NB4 (cell line): ENCODE measurements at regions not wholly inside any gene's neighbourhood (a gene's known extent, or its start where the extent isn't known, plus 50 kb on each side); places are given as distances from the start of the nearest gene placed in this dataset.

Source experiments
- MYC ChIP-seq: IDR thresholded peaks from 2 replicates; pipeline ENCODE4 v1.6.1; 2011; ENCODE audit warnings: low read depth, low read length
- POLR2A ChIP-seq: IDR thresholded peaks from 2 replicates; pipeline ENCODE4 v1.6.1; 2011; ENCODE audit warnings: mild to moderate bottlenecking; ENCODE audit not compliant: insufficient read length; ENCODE audit errors: extremely low read depth
- TF ChIP-seq, protein P1 (sequence below): IDR thresholded peaks from one replicate; pipeline ENCODE4 v1.5.1; 2012; ENCODE audit warnings: low read depth, low read length
- TF ChIP-seq, protein P2 (sequence below): IDR thresholded peaks from 2 replicates; pipeline ENCODE4 v1.6.1; 2011; ENCODE audit warnings: low read depth, low read length

DNA sequence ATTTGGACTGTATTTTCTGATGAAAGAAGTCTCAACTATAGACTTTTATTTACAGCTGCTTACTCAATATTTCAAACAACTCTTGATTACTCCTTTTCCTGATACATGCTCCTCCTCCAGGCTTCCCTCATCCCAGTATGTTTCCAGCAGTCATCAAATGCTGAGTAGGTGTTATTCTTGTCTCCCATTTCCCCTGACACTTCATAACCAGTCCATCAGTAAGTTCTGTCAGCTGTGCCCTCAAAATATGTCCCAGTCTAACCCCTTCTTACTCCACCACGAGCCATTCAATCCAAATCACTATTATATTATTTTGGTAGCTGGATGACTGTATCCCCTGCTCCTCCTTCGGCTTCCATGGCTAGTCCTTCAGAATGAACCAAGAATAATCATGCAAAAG lies 189.1 kb upstream of the DTNA start:
- TF ChIP-seq, protein P1, sequence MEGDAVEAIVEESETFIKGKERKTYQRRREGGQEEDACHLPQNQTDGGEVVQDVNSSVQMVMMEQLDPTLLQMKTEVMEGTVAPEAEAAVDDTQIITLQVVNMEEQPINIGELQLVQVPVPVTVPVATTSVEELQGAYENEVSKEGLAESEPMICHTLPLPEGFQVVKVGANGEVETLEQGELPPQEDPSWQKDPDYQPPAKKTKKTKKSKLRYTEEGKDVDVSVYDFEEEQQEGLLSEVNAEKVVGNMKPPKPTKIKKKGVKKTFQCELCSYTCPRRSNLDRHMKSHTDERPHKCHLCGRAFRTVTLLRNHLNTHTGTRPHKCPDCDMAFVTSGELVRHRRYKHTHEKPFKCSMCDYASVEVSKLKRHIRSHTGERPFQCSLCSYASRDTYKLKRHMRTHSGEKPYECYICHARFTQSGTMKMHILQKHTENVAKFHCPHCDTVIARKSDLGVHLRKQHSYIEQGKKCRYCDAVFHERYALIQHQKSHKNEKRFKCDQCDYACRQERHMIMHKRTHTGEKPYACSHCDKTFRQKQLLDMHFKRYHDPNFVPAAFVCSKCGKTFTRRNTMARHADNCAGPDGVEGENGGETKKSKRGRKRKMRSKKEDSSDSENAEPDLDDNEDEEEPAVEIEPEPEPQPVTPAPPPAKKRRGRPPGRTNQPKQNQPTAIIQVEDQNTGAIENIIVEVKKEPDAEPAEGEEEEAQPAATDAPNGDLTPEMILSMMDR: no peak
- TF ChIP-seq POLR2A (no peak), MYC (no peak)
- TF ChIP-seq, protein P2, sequence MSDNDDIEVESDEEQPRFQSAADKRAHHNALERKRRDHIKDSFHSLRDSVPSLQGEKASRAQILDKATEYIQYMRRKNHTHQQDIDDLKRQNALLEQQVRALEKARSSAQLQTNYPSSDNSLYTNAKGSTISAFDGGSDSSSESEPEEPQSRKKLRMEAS: no peak
